GM12878 (cell line): ENCODE measurements at regions not wholly inside any gene's neighbourhood (a gene's known extent, or its start where the extent isn't known, plus 50 kb on each side); places are given as distances from the start of the nearest gene placed in this dataset.

Source experiments
- ATAC-seq: fragments of 200-7000 bp; cut with Tn5 transposase; 3 replicates; pipeline ENCODE4 v1.9.1; 2020; ENCODE audit warnings: mild to moderate bottlenecking, moderate library complexity
- BruUV-seq: library from RNA; stranded (reverse); fragments of 400-500 nt; replicated peaks from 2 replicates; lab custom pipeline; 2021; lab: Mats Ljungman, UMichigan
- CTCF ChIA-PET: fragments of 300-600 bp; sonication (Branson Sonifier 250); formaldehyde crosslinking; extraction: SDS; loops from one replicate; lab custom pipeline; 2021; ENCODE audit warnings: inconsistent platforms; lab: Yijun Ruan, JAX
- POLR2A ChIA-PET: fragments of 350-600 bp; formaldehyde crosslinking; extraction: SDS; loops from one replicate; lab custom pipeline; 2021; ENCODE audit warnings: inconsistent platforms; lab: Charles Lee
- RAD21 ChIA-PET: fragments of 300-600 bp; sonication (Branson Sonifier 250); formaldehyde crosslinking; loops from one replicate; lab custom pipeline; 2023; ENCODE audit warnings: antibody characterized with exemption; ENCODE audit not compliant: unreplicated experiment; lab: Charles Lee
- SMC1A ChIA-PET: fragments of 300-600 bp; sonication (Branson Sonifier 250); formaldehyde crosslinking; loops from one replicate; lab custom pipeline; 2023; ENCODE audit not compliant: unreplicated experiment, uncharacterized antibody; lab: Charles Lee
- DNase-seq: peaks from one replicate; pipeline ENCODE4 v3.0.0-alpha.2; 2011; ENCODE audit warnings: low read depth, low spot score
- FAIRE-seq: peaks from 3 replicates; lab custom pipeline; 2011; peaks lifted over from hg19 to GRCh38; lab: Jason Lieb, UNC
- H2AFZ ChIP-seq: 2 replicates; pipeline ENCODE4 v1.6.0; 2011; ENCODE audit warnings: low read depth, low read length, control low read depth; ENCODE audit not compliant: control insufficient read depth
- H3K27ac ChIP-seq: 2 replicates; pipeline ENCODE4 v1.5.1; 2011; ENCODE audit warnings: control low read depth; ENCODE audit not compliant: control insufficient read depth, insufficient read depth
- H3K27me3 ChIP-seq, 2 experiments: replicated peaks in 1 of 2; 2 replicates each; pipeline versions ENCODE4 v1.6.0 to v1.6.1; 2011; ENCODE audit warnings: low read length in 1 of 2; ENCODE audit not compliant: control insufficient read depth in 2 of 2, insufficient read depth in 2 of 2
- H3K36me3 ChIP-seq, 2 experiments: 2 replicates each; pipeline ENCODE4 v1.5.1; 2011; ENCODE audit warnings: low read length in 1 of 2; ENCODE audit not compliant: control insufficient read depth in 2 of 2, insufficient read depth in 2 of 2
- H3K4me1 ChIP-seq: 2 replicates; pipeline ENCODE4 v1.6.1; 2011; ENCODE audit warnings: mild to moderate bottlenecking, low read length, moderate library complexity, mixed read lengths; ENCODE audit not compliant: control insufficient read depth, insufficient read depth
- H3K4me2 ChIP-seq: 2 replicates; pipeline ENCODE4 v1.6.0; 2011; ENCODE audit warnings: control low read depth; ENCODE audit not compliant: control insufficient read depth, insufficient read depth
- H3K4me3 ChIP-seq: fragments of 200-600 bp; sonication (generic); 2 replicates; pipeline ENCODE4 v1.5.1; 2016
- H3K79me2 ChIP-seq: 2 replicates; pipeline ENCODE4 v1.6.0; 2011; ENCODE audit warnings: low read length; ENCODE audit not compliant: control insufficient read depth, insufficient read depth
- H3K9ac ChIP-seq: 2 replicates; pipeline ENCODE4 v1.8.0; 2011; ENCODE audit warnings: low read length, control low read depth, mixed read lengths; ENCODE audit not compliant: control insufficient read depth, insufficient read depth
- H3K9me3 ChIP-seq: replicated peaks from 3 replicates; pipeline ENCODE4 v1.5.1; 2011; ENCODE audit warnings: mild to moderate bottlenecking, low read length; ENCODE audit not compliant: control insufficient read depth, insufficient read depth
- H4K20me1 ChIP-seq: 2 replicates; pipeline ENCODE4 v1.6.0; 2011; ENCODE audit not compliant: control insufficient read depth, insufficient read depth
- ATF3 ChIP-seq: IDR thresholded peaks from 2 replicates; pipeline ENCODE4 v1.6.1; 2011; ENCODE audit warnings: low read depth, mild to moderate bottlenecking, low read length, moderate library complexity, borderline replicate concordance; ENCODE audit errors: extremely low read depth
- CUX1 ChIP-seq: IDR thresholded peaks from 2 replicates; pipeline ENCODE4 v1.6.1; 2012; ENCODE audit warnings: improper control_type of control experiment, low read depth, low read length; ENCODE audit not compliant: insufficient replicate concordance
- EP300 ChIP-seq, 2 experiments: fragments of 150-350 bp in 1 of 2; IDR thresholded peaks; 2 replicates each; pipeline ENCODE4 v1.6.1; 2011 to 2012; ENCODE audit warnings: low read depth in 2 of 2, low read length in 2 of 2, borderline replicate concordance in 1 of 2, improper control_type of control experiment in 1 of 2, inconsistent platforms in 1 of 2; ENCODE audit not compliant: control insufficient read depth in 1 of 2
- FOXK2 ChIP-seq: fragments of 450-650 bp; IDR thresholded peaks from 2 replicates; pipeline ENCODE4 v1.6.1; 2017; ENCODE audit warnings: mild to moderate bottlenecking, moderate library complexity
- GABPA ChIP-seq: IDR thresholded peaks from 2 replicates; pipeline ENCODE4 v1.6.1; 2014; ENCODE audit warnings: antibody characterized with exemption, low read depth, mild to moderate bottlenecking, inconsistent platforms
- MAX ChIP-seq: IDR thresholded peaks from 2 replicates; pipeline ENCODE4 v1.6.1; 2012; ENCODE audit warnings: low read depth, low read length, improper control_type of control experiment
- MEF2B ChIP-seq: fragments of 450-650 bp; IDR thresholded peaks from 2 replicates; pipeline ENCODE4 v1.6.1; 2018; ENCODE audit warnings: mild to moderate bottlenecking, moderate library complexity; ENCODE audit not compliant: partially characterized antibody, poor library complexity, severe bottlenecking
- MXI1 ChIP-seq: fragments of 150-350 bp; IDR thresholded peaks from 2 replicates; pipeline ENCODE4 v1.6.1; 2011; ENCODE audit warnings: low read depth, mild to moderate bottlenecking, inconsistent platforms, low read length, improper control_type of control experiment
- NFYB ChIP-seq: IDR thresholded peaks from 2 replicates; pipeline ENCODE4 v1.6.1; 2011; ENCODE audit warnings: low read depth, mild to moderate bottlenecking, low read length, improper control_type of control experiment, moderate library complexity; ENCODE audit not compliant: insufficient read depth
- PAX5 ChIP-seq: IDR thresholded peaks from 2 replicates; pipeline ENCODE4 v1.6.1; 2011; ENCODE audit warnings: low read depth, low read length, borderline replicate concordance
- RBBP5 ChIP-seq: fragments of 200-600 bp; sonication (generic); conservative IDR thresholded peaks from 2 replicates; pipeline ENCODE4 v1.6.1; 2016
- SMARCA5 ChIP-seq: fragments of 450-650 bp; IDR thresholded peaks from 2 replicates; pipeline ENCODE4 v1.6.1; 2017; ENCODE audit warnings: mild to moderate bottlenecking
- SREBF1 ChIP-seq: IDR thresholded peaks from 2 replicates; pipeline ENCODE4 v1.6.1; 2012; ENCODE audit warnings: mild to moderate bottlenecking, low read length
- ZNF687 ChIP-seq: fragments of 450-650 bp; IDR thresholded peaks from 2 replicates; pipeline ENCODE4 v1.6.1; 2017; ENCODE audit warnings: mild to moderate bottlenecking, moderate library complexity
- whole genome bisulfite sequencing: methylation state at CpG from one replicate; pipeline ENCODE4 v1.1.6; 2016; ENCODE audit warnings: low lambda C conversion rate; ENCODE audit not compliant: insufficient replicate concordance, insufficient coverage; ENCODE audit errors: missing lambda C conversion rate; 5-methylcytosine and 5-hydroxymethylcytosine counted together
- in situ Hi-C: fragments of 300-500 bp; cut with MboI; formaldehyde crosslinking; loops from 9 replicates; pipeline ENCODE4 v1.14.3; 2018; ENCODE audit warnings: mixed read lengths
- intact Hi-C: fragments of 100-400 bp; cut with micrococcal nuclease; formaldehyde crosslinking; loops from one replicate; pipeline ENCODE4 v1.14.2; 2022; ENCODE audit not compliant: unreplicated experiment

GRCh38 chr10:129046065-129046681 is 420.9 kb upstream of the MGMT start:
- no peak for FAIRE-seq
- intact Hi-C loops: no loop called here
- in situ Hi-C loops: loop anchor here (25.0 kb wide), 1 partner anchor 1066 kb away; the partner anchor contains the start of gene C10orf143
- ChIA-PET CTCF (no interaction called here), RAD21 (no interaction called here), SMC1A (no interaction called here), POLR2A (no interaction called here)
- Histone ChIP-seq H3K36me3 (no peaks in the 10 kb centered on the region), H4K20me1 (no peaks in the 10 kb centered on the region), H2AFZ (no peak overlapping the region), H3K4me3 (no peak overlapping the region), H3K9me3 (no peaks in the 10 kb centered on the region), H3K4me2 (no peak overlapping the region), H3K79me2 (no peaks in the 10 kb centered on the region), H3K4me1 (no peaks in the 10 kb centered on the region), H3K27ac (no peak overlapping the region), H3K9ac (no peak overlapping the region), H3K27me3 (no peaks in the 10 kb centered on the region; a peak in 1 of 4 replicates)
- BruUV-seq: no TSS peak
- 71% methylated on average over 27 of the region's 28 CpGs for WGBS
- ATAC-seq: no peak
- no peak for DNase-seq
- TF ChIP-seq GABPA (no peak), MAX (no peak), SREBF1 (no peak), ATF3 (no peak), MEF2B (no peak), EP300 (IDR thresholded peaks at IDR 0.05; ENCODE audit: borderline replicate concordance in 1 of 2, control insufficient read depth in 1 of 2, low read depth in 2 of 2, low read length in 2 of 2) (no peak), ZNF687 (no peak), PAX5 (no peak), SMARCA5 (no peak), RBBP5 (no peak), MXI1 (no peak), CUX1 (no peak), NFYB (no peak), FOXK2 (no peak)
